ENCODE measurements at regions not wholly inside any gene's neighbourhood (a gene's known extent, or its start where the extent isn't known, plus 50 kb on each side); places are given as distances from the start of the nearest gene placed in this dataset.

- TF ChIP-seq CTCF (IDR thresholded peaks at IDR 0.05; ENCODE audit: insufficient read depth, low read length, poor library complexity, severe bottlenecking), result no peak
- no peak for DNase-seq (ENCODE audit: low read depth)
- H3K27me3 ChIP-seq (ENCODE audit: control insufficient read depth, insufficient read depth, low read length), result no peaks in the 10 kb centered on the region
- peaks cover 10% of the 10 kb centered on the region for H3K36me3 ChIP-seq (ENCODE audit: control insufficient read depth, insufficient read depth, low read length)
- H3K4me3 ChIP-seq (ENCODE audit: low read depth, low read length), result no peak overlapping the region
These were observed 86.8 kb downstream of the RFLNA start for GRCh38 chr12:124381456-124382296.

GRCh38 chr12:124380796-124381455 is 86.0 kb downstream of the RFLNA start:
- no peak for DNase-seq (ENCODE audit: low read depth)
- Histone ChIP-seq H3K27me3 (ENCODE audit: control insufficient read depth, insufficient read depth, low read length) (no peaks in the 10 kb centered on the region), H3K36me3 (ENCODE audit: control insufficient read depth, insufficient read depth, low read length) (peaks cover 11% of the 10 kb centered on the region), H3K4me3 (ENCODE audit: low read depth, low read length) (no peak overlapping the region)
- no peak for TF ChIP-seq CTCF (IDR thresholded peaks at IDR 0.05; ENCODE audit: insufficient read depth, low read length, poor library complexity, severe bottlenecking)

- H3K36me3 ChIP-seq (ENCODE audit: control insufficient read depth, insufficient read depth, low read length), result peaks cover 10% of the 10 kb centered on the region
- DNase-seq (ENCODE audit: low read depth), result no peak
- peak; percentile 43 for TF ChIP-seq CTCF (IDR thresholded peaks at IDR 0.05; ENCODE audit: insufficient read depth, low read length, poor library complexity, severe bottlenecking)
- H3K27me3 ChIP-seq (ENCODE audit: control insufficient read depth, insufficient read depth, low read length), result no peaks in the 10 kb centered on the region
- no peak overlapping the region for H3K4me3 ChIP-seq (ENCODE audit: low read depth, low read length)
These were observed 85.3 kb downstream of the RFLNA start for GRCh38 chr12:124379938-124380754.

- no peak for TF ChIP-seq CTCF (IDR thresholded peaks at IDR 0.05; ENCODE audit: insufficient read depth, low read length, poor library complexity, severe bottlenecking)
- DNase-seq (ENCODE audit: low read depth), result no peak
- Histone ChIP-seq H3K27me3 (ENCODE audit: control insufficient read depth, insufficient read depth, low read length) (no peaks in the 10 kb centered on the region), H3K36me3 (ENCODE audit: control insufficient read depth, insufficient read depth, low read length) (peaks cover 10% of the 10 kb centered on the region), H3K4me3 (ENCODE audit: low read depth, low read length) (no peak overlapping the region)
These were observed 84.6 kb downstream of the RFLNA start for GRCh38 chr12:124379379-124379937.

GRCh38 chr12:124378926-124379325 is 84.0 kb downstream of the RFLNA start:
- Histone ChIP-seq H3K36me3 (ENCODE audit: control insufficient read depth, insufficient read depth, low read length) (peaks cover 10% of the 10 kb centered on the region), H3K27me3 (ENCODE audit: control insufficient read depth, insufficient read depth, low read length) (no peaks in the 10 kb centered on the region), H3K4me3 (ENCODE audit: low read depth, low read length) (no peak overlapping the region)
- no peak for DNase-seq (ENCODE audit: low read depth)
- TF ChIP-seq CTCF (IDR thresholded peaks at IDR 0.05; ENCODE audit: insufficient read depth, low read length, poor library complexity, severe bottlenecking), result no peak

Data from kidney epithelial cell (primary cell).